GM12873 (cell line): ENCODE measurements at regions not wholly inside any gene's neighbourhood (a gene's known extent, or its start where the extent isn't known, plus 50 kb on each side); places are given as distances from the start of the nearest gene placed in this dataset.

Experiments used
- CTCF ChIP-seq: IDR thresholded peaks from 2 replicates; pipeline ENCODE4 v1.5.1; 2012; ENCODE audit warnings: low read depth, mild to moderate bottlenecking, moderate library complexity, low read length, control low read depth; ENCODE audit not compliant: insufficient read depth; ENCODE audit errors: missing control alignments

GRCh38 chr10:123570051-123570897 lies 95.9 kb upstream of the GPR26 start:
- no peak for TF ChIP-seq CTCF

- no peak for TF ChIP-seq CTCF
Measured at GRCh38 chr10:123570898-123571515, 95.1 kb upstream of the GPR26 start.

- no peak for TF ChIP-seq CTCF
Measured at GRCh38 chr10:123571978-123572377, 94.2 kb upstream of the GPR26 start.

GRCh38 chr10:123573236-123574108 lies 92.7 kb upstream of the GPR26 start:
- peak; percentile 90 for TF ChIP-seq CTCF

- TF ChIP-seq CTCF: no peak
Measured at GRCh38 chr10:123574109-123574698, 92.0 kb upstream of the GPR26 start.

- TF ChIP-seq CTCF: no peak
Measured at GRCh38 chr10:123575105-123575504, 91.0 kb upstream of the GPR26 start.
